ENCODE measurements at regions not wholly inside any gene's neighbourhood (a gene's known extent, or its start where the extent isn't known, plus 50 kb on each side); places are given as distances from the start of the nearest gene placed in this dataset.

GRCh38 chr5:96088706-96089498 lies 127.3 kb upstream of the ELL2 start:
- DNase-seq = no peak

GRCh38 chr5:96087939-96088338 lies 126.3 kb upstream of the ELL2 start:
- DNase-seq = no peak

DNA sequence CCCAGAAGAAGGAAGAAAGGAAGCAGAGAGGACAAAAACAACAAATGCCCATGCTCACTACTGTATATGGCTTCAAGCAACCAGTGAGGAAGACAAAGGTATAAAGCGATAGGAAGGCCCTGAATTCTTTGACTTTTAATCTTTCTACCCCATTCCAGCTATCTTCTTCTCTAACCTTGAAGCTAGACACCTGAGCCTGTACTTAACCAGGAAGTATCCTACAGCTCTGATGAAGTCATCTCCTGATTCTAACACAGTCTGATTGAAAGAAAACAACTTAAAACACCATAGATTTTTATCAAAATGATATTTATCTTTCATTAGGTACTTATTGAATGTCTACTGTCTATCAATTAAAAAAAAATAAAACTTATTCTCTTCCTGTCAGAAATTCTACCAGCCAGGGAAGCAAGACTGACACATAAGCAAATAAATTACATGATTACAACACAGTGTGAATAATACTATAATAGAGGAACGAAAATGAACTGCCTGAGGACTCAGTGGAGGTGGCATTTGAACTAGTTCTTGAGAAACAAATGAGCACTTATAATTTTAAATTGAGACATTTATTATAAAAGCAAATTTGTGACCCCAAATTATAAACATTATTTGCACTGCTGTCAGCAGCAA lies 123.3 kb upstream of the ELL2 start:
- DNase-seq = no peak

GRCh38 chr5:96083361-96083881 lies 121.8 kb upstream of the ELL2 start:
- no peak for DNase-seq

DNA sequence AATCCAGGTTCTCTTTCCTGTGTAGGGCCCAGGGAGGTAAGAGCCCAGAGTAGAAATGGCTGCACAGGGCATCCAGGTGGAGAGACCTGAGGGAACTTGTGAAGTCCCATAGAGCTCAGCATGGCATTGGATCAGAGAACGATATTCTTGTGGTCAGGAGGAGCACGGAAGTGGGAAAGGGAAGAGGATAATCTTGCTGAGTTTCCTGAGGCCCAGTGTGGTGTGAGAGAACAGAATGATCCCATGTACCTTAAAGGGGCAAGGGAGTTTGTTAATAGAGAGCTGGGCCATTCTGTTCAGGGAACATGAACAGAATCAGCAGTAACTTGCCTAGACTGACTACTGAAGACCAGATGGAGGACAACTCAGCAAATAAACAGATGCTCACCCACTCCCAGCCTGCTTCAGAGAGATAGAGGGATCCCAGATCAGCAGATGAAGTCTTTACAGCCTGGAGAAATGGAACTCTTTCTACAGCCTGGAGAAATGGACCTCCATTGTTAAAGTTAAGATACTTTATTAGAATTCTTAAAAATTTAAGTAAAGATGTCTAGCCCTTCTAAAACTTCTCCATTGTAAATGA lies 119.7 kb upstream of the ELL2 start:
- no peak for DNase-seq

DNA sequence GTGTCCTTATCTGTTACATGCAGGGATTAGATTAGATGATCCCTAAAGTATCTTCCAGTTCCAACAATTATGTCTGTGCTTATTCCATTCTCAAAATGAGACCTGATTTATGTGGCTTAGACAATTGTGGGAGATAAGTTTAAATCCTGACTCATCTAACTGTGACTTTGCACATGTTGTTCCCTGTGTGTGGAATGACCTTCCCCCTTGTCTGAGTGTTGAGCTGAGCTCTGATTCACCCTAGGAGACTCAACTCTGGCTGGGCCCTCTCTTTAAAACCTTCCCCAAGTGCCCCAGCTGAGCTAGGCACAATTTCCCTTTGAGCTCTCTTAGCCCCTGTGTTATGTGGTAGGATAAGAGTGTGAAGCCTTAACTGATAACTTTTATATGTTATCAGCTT lies 118.9 kb upstream of the ELL2 start:
- no peak for DNase-seq

- DNase-seq = no peak
Observed at GRCh38 chr5:96079962-96080361, 118.3 kb upstream of the ELL2 start.

DNA sequence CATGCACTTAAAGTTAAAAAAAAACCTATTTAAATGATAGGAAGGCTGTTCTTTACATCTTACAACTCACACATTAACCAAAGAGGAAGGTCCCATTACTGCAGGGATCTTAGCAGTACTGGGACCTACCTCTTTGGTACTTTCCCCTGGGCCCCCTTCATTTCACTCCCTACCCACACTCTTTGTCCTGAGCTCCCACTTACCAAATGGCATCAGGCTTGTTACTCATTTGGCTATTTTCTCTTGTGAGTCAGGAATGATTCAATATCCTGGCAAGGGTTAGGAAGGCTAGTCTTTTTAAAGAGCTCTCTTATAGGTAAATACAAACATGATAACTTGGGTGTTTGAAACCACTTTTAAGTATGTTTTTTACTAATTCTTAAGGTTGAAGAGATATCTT lies 117.4 kb upstream of the ELL2 start:
- DNase-seq = no peak

DNA sequence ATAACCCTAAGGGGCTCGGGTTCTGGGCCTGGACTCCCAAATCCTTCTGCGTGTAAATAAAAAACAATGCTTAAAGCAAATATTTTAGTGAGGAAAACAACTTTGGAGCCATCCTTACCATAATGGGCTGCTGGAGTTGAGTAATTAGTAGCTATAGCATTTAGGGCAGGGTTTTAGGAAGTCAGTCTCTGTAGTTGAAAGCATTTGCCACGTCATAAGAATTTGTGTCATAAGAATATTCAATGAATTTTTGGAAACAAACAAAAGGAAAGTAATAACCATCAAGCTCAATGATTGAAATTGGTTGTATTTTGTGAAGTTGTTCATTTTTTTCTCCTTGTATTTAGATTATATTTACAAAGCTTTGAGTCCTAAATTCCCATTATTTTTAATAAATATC lies 114.8 kb upstream of the ELL2 start:
- no peak for DNase-seq

DNA sequence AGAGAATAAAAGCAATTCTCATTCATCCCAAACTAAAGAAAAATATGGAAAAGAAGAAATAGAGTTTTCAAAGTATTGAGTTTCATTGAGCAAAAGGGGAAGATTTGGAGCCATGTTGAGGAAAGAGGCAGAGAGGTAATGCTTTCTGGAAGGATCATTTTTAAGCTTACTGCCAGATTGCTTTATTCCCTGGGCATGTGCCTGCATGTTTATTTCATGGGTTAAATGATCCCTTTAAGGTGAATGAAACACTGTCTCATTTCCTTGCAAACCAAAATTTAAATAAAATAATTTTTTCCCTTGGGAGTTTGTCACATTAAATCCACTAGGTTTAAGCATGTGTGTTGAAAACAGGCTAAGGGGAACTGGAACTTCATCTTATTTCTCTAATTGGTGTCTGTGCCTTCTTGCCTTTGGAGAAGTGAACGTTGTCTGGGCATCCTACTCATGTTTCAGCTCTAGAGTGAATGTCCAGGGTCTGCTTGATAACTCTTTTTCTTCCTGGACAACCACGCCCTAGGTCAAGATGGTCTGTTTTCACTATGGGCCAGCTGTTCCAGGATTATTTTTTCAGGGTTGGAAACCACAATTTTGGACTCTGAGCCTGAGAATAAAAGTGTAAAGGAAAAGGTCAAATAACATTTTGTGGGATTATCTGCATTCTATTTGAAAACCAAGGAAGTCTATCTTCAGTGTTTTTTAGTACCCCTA lies 114.1 kb upstream of the ELL2 start:
- DNase-seq = no peak

DNA sequence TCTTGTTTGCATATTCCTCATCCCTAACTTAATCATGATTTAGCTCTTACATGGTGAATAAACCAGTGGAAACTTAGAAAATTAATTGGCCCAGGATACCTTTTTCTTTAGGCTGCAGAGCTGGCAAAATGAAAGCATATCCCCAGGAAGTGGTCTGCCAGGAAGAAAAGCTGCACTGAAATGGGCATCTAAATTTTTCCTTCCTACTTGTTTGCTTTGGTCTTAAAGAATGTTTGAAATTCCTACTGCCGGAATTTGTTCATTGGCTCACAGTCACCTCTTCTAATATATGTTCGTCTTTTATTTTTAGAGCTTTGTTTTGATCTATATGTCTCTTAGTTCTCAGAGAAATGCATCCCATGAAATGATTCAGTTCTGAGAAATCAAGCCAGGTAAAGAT lies 113.2 kb upstream of the ELL2 start:
- DNase-seq = no peak

GRCh38 chr5:96074460-96074859 lies 112.8 kb upstream of the ELL2 start:
- no peak for DNase-seq

DNA sequence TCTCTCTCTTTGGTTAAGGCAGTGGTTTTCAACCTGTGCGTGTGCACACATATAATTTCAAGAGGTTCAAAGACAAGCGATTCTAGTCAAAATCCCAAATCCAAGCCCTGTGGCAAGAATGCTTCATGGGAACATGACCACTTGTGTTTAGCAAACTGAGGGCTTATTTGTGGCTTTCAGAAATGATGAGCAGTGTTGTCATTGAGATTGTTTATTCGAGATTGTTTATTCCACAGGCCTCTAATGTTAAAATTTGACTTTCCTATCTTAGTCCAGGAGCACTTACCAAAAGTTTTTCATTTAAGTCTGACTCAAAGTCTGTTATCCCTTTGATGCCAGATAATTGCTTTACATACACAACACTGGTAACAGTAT lies 111.1 kb upstream of the ELL2 start:
- no peak for DNase-seq

GRCh38 chr5:96072138-96072790 lies 110.6 kb upstream of the ELL2 start:
- DNase-seq = no peak

DNA sequence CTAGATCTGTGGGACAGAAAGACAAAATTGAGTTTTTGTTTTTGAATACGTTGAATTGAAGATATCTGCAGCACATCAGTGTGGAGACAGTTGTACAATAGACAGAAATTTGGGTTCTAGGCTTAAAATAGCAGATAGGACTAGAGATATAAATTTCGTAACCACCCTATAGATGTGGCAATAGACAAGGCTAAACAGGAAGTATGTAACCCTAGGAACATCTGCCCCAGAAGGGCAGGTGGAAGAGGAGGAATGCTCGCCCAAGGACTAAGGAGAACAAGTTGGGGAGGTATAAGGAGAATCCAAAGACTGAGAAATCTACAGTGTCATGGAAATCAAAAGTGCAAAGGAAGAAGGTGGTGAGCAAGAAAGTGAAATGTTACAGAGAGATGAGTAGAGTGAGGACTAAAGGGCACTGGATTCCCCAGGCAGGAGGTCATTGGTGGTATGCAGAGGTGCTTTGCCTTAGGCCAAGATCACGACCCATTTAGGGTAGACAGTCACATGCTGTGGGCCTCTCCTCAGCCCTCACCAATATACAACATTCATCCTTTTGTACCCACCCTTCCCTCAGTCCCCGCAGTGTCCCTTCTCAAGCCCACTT lies 109.1 kb upstream of the ELL2 start:
- no peak for DNase-seq

DNA sequence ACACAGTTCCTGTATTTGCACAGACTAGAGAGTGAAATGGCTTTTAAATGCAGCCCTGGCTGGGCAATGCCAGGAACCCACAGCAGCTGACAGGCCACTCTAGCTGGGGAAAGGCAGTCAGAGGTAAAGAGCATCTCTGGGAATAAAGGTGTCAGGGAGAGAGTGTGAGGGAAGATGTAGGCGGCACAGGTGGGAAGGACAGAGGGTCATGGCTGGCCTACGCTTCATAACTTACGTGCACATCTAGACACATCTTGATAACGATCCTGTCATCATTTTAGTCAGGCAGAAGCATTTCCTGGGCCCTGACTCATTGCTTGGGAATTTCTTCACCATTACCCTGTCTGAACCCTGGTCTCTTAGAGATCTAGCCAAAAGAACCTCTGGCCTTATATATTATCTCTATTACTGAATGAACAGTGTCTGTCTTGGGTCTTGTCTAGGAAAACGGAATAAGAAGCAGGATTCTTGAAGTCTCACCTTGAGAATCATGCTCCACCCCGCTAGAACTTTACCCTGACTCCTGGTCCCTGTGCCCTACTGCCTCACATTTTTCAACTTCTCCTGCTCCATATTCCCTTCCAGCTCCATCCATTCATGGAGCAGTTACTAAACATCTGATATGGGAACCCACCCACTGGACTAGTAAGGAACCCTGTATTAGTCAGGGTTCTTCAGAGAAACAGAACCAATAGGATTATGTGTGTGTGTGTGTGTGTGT lies 106.4 kb upstream of the ELL2 start:
- DNase-seq = no peak

DNA sequence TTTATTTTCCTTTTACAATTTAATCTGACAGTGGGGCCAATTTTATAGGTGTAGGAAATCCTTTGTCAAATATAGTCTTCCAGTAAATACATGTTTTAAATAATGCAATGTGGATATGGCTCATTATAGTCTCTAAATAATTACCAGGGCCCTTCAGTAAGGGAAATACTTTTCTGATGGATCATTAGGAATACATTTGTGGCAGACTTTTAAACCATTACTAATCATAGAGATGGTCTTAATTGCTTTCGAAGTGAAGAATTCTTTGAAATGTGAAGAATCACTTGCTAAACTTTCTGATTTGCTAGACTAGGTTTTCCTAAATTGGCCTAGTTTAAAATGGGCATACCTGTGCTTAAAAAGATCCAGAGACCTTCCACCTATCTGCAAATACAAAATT lies 105.6 kb upstream of the ELL2 start:
- no peak for DNase-seq

DNA sequence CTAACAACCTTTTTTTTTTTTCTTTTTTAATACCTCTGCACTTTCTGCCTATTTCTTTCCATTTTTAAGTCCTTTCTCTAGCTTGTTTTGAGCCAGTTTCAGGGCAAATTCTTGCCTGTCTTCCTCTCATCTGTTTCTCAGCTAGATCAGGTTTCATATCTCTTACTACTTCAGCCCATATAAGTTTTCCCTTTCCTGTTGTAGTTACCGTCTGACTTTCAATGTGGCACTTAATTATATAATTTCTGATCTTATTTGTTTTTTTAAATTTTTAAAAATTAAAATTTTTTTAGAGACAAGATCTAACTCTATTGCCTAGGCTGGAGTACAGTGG lies 104.7 kb upstream of the ELL2 start:
- DNase-seq = no peak

- DNase-seq = no peak
Observed at GRCh38 chr5:96065685-96066385, 104.2 kb upstream of the ELL2 start.

DNA sequence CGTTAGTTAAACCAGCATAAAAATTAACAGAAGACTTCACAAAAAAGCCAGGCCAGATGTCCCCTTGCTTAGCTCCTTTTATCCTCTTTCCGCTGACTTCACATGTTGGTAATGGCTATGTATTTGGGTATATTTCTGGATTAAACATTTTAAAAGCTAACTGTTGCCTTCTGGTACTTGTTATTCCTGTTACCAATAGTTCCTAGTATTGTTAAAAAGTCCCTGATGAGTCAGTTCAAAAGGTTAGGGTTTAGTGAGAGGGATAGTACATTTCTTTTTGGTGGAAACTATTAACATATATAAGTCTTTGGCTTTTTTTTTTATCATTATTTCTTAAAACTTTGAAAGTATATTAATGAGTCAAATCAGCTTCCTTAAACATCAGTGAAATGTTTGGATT lies 103.2 kb upstream of the ELL2 start:
- DNase-seq = no peak

GRCh38 chr5:96062836-96063235 lies 101.2 kb upstream of the ELL2 start:
- no peak for DNase-seq

Measured in DMS79 (cell line).